ENCODE measurements at regions not wholly inside any gene's neighbourhood (a gene's known extent, or its start where the extent isn't known, plus 50 kb on each side); places are given as distances from the start of the nearest gene placed in this dataset.
"Not testable (repeated sequence)": the region's sequence is repeated elsewhere in the genome, so short reads cannot be mapped to it uniquely, and the experiment has no call there.

DNA sequence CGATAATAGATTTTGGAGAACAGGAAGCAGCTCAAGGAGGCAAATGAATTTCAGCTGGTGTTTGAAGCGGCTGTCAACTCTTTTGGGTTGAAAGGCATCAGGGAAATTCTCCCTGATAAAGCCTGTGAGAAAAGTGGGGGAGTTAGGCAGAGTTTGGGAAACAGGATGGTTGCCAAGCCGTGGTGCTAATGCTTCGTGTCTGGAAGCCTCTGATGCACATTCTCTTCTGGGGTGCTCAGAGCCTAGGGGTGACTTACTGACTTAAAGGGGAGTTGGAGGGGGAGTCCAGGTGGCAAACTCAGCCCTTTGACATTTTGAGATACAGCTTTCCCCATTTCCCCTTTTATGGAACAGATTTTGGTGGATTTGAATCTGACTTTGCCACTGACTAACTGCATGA lies 202.5 kb upstream of the CLINT1 start:
- no peak for DNase-seq (ENCODE audit: low read depth)

GRCh38 chr5:158060212-158060611 lies 201.3 kb upstream of the CLINT1 start:
- DNase-seq (ENCODE audit: low read depth), result no peak

- no peak for DNase-seq (ENCODE audit: low read depth)
Observed at GRCh38 chr5:158058208-158059120, 199.5 kb upstream of the CLINT1 start.

- no peak for DNase-seq (ENCODE audit: low read depth)
Observed at GRCh38 chr5:158056130-158056825, 197.3 kb upstream of the CLINT1 start.

GRCh38 chr5:158055111-158055501 lies 196.2 kb upstream of the CLINT1 start:
- DNase-seq (ENCODE audit: low read depth), result no peak

- no peak for DNase-seq (ENCODE audit: low read depth)
Observed at GRCh38 chr5:158054223-158055110, 195.5 kb upstream of the CLINT1 start.

DNA sequence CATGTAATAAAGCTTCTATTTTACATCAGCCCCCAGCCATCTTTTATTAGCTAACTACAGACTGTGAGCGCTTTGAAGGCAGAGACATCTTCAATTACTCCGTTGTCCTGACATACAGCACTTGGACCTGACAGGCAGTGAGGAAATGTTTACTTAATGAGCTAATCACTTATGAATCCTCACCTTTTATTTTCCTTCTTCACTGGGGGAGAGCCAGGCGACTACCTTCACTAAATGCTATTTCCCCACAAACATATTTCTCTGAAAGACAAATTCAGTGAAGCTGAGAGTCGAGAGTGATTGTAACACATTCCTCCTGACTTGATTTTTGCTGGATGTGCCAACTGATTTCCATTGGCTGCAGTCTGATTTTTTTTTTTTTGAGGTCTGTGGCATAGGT lies 192.1 kb upstream of the CLINT1 start:
- no peak for DNase-seq (ENCODE audit: low read depth)

DNA sequence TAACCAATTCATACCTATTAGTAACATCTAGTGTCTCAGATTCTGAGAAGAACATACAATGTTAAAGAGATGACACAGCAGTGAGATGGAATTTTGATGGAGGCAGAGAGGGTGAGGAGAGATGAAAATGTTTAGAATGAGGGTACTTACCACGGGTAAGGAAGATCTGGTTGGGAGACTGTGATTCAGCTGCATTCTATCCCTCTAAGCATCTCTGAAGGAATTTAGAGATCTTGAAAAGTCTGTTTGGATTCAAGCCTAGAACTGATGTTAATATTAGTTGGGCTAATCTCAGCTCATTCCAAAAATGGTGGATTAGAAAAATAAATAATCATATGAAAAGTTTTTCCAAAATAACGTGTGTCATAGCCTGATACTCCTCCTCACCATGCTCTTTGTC lies 191.5 kb upstream of the CLINT1 start:
- no peak for DNase-seq (ENCODE audit: low read depth)

GRCh38 chr5:158049459-158049858 lies 190.5 kb upstream of the CLINT1 start:
- DNase-seq (ENCODE audit: low read depth), result no peak

- no peak for DNase-seq (ENCODE audit: low read depth)
Observed at GRCh38 chr5:158045696-158046095, 186.8 kb upstream of the CLINT1 start.

DNA sequence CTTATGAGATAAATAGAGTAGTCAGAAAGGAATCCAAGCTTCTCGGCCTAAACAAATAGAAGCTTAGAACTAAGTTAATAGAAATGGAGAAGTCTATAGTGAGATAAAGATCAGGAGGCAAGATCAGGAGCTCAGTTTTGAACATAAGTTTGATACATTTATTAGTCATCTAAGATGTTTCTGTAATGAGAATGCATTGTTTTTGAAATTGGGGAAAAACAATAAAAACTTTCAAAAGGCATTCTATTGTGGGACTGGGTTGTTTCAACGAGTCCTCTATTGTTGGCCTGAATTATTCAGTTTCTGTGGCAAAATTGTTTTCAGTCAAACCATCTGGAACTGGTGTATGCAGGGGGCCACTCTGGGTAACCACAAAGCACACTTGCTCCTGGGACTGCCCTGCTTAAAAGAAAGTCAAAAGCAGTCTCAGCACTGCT lies 181.0 kb upstream of the CLINT1 start:
- DNase-seq (ENCODE audit: low read depth), result no peak

DNA sequence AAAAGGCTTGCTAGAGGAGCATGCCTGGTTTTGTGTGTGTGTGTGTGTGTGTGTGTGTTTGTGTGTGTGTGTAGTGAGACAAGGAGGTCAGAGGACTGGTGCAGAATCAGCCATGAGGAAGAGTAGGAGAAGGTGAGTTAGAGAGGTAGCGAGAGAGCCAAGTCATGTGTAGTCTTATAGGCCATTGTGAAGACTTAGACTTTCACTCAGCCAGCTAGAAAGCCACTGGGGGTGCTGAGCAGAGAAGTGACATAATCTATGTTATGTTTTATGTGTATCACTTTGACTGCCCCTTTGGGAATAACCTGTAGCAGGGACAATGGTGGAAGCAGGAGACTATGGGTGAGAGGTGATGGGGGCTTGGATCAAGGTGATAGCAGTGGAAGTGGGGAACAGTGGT lies 180.5 kb upstream of the CLINT1 start:
- DNase-seq (ENCODE audit: low read depth), result no peak

DNA sequence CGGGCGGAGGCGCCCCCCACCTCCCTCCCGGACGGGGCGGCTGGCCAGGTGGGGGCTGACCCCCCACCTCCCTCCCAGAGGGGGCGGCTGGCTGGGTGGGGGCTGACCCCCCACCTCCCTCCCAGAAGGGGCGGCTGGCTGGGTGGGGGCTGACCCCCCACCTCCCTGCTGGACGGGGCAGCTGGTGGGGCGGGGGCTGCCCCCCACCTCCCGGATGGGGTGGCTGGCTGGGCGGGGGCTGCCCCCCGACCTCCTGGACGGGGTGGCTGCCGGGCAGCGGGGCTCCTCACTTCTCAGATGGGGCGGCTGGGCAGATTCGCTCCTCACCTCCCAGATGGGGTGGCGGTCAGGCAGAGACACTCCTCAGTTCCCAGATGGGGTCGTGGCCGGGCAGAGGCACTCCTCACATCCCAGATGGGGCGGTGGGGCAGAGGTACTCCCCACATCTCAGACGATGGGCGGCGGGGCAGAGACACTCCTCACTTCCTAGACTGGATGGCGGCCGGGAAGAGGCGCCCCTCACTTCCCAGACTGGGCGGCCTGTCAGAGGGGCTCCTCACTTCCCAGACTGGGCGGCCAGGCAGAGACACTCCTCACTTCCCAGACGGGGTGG lies 178.1 kb upstream of the CLINT1 start:
- not testable (repeated sequence) for DNase-seq (ENCODE audit: low read depth)

GRCh38 chr5:158034586-158034985 lies 175.6 kb upstream of the CLINT1 start:
- not testable (repeated sequence) for DNase-seq (ENCODE audit: low read depth)

DNA sequence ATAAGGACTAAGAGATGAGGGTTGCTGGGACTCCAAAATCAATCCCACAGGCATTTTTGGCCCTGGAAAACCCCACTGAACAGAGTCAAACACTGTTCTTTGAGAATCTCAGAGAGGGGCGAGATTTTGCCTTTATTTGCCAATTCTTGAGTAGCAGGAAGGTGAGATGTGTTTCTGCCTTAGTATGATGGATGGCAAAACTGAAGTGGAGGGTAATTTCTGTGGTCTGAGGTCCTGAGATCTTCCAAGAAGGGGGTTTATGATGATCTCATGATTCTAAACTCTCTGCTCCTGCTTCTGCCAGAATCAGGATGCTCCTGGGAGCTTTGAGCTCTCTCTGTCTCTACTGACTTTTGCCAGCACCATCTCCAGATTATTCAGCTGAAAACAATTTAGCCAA lies 174.8 kb upstream of the CLINT1 start:
- DNase-seq (ENCODE audit: low read depth), result no peak

DNA sequence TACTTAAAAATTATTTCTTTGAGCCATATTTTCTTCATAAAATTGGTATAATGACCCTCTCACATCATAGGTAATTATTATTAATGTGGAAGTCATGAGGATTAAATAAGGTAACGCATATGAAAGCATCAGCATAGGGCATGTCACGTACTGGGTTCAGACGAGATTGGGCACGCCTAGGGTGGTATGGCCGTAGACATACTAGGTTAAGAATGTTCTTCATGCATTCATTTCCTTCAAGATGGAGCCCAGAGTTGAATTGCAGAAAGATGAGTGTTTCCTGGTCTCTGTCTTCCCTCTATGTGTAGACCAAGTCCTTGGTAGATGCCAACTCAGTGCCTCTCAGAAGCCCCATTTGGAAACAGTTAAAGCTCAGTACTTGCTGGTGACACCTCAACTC lies 174.1 kb upstream of the CLINT1 start:
- no peak for DNase-seq (ENCODE audit: low read depth)

DNA sequence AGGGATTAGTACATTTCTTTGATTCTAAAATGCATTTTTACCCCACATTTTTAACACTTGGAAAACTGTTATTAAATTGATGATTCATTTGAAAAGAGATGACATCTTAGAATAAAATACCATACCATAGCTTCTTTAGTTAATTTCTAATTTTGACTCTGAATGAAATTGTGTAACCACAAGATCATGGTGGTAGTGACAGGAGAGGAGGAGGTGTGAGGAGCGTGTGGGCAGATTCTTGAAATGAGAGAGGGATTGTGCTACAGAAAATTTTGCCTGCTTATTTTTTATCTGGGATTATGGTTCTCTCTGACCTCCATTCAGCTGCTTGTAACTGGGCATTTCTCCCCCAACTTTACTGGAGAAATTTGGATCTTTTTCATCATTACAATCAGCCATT lies 173.3 kb upstream of the CLINT1 start:
- DNase-seq (ENCODE audit: low read depth), result no peak

GRCh38 chr5:158027806-158028775 lies 169.1 kb upstream of the CLINT1 start:
- DNase-seq (ENCODE audit: low read depth), result no peak

DNA sequence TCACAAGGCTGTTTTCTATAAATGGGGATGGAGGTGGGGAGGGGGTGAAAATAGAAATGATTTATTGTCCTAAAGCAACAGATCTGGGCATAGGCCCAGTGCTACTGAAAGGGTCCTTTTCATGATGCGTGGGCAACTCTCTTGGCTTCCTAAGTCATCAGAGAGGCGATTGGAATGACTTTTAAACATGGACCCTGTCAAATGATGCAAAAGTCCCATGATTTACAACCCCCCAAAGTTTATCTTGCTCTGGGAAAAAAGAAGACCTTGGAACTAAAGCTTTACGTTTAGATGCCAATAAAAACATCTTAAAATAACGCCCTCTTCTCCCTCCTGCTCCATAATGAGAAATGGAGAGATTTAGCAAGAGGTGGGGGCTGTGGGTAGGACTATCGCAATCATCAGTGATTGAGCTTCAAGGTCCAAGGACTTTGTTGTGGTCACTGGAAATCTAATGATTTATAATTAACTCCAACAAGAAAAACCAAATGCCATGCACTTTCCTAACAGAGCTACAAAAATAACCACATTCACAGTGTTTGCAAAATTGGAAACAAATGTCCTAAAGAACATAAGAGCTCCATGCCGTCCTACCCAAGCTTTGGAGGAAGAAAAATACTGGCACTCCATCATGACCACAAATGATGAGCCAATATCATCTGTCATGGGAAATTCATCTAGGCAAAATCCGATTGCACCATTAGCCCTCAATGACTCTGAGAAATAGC lies 167.5 kb upstream of the CLINT1 start:
- DNase-seq (ENCODE audit: low read depth), result no peak

GRCh38 chr5:158023266-158023665 lies 164.3 kb upstream of the CLINT1 start:
- no peak for DNase-seq (ENCODE audit: low read depth)

Measured in stimulated activated CD8-positive, alpha-beta memory T cell treated with anti-CD3 and anti-CD28 coated beads, Interleukin-15, amount 100 ng/mL, for 24 hours (primary cell).